Epithelial cell of esophagus (primary cell): ENCODE measurements at regions not wholly inside any gene's neighbourhood (a gene's known extent, or its start where the extent isn't known, plus 50 kb on each side); places are given as distances from the start of the nearest gene placed in this dataset.
"Not testable (repeated sequence)": the region's sequence is repeated elsewhere in the genome, so short reads cannot be mapped to it uniquely, and the experiment has no call there.

ENCODE experiments used
- DNase-seq: peaks from one replicate; pipeline ENCODE4 v3.0.0; 2010; ENCODE audit warnings: low read depth
- H3K4me3 ChIP-seq: 2 replicates; pipeline ENCODE4 v1.5.1; 2011; ENCODE audit warnings: mild to moderate bottlenecking, low read length, control low read depth
- TF ChIP-seq, protein P1 (sequence below): IDR thresholded peaks from 2 replicates; pipeline ENCODE4 v1.5.1; 2011; ENCODE audit warnings: low read depth, mild to moderate bottlenecking, low read length, control low read depth, inconsistent platforms; ENCODE audit not compliant: insufficient read depth; ENCODE audit errors: missing control alignments

DNA sequence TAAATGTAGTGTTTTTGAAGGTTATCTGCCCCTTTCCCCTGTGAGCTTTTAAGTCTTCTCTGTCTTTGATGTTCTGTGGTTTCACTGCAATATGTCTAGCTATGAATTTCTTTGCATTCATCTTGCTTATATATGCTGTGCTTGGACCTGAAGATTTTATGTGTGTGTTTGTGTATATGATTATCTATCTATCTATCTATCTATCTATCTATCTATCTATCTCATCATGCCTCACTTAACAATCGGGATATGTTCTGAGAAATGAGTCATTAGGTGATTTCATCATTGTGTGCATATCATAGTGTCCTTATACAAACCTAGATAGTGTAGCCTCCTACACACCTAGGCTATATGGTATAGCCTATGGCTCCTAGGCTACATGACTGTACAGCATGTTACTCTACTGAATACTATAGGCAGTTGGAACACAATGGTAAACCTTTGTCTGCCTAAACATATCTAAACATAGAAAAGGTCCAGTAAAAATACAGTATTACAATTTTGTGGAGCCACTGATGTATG lies 173.9 kb downstream of the NPIPA7 start:
- DNase-seq, H3K4me3 ChIP-seq: not testable (repeated sequence)

DNA sequence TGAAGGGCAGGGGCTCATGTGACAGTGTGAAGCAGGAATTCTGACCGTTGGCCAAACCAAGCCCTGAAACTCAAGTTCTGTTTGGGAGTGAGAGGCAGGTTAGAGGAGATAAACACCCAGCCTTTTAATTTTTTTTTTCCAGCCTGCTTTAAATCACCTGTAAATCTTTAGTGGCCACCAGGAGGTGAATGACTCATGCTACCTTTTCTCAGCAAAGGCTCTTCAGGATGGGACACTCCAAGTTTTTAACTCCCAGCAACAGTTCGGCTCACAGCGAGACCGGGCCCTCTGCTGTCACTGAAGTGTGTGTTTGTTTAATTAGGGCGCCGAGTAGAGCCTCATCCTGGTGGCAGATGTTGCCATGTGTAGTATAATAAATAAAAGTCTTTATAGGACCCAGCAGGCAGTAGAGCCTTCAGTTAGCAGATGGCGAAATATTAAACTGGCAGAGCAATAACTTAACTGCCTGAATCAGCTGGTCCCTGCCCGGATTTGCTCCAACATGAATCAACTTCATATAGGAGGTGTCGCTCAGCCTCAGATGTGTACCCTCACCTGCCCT lies 180.3 kb downstream of the NPIPA7 start:
- H3K4me3 ChIP-seq, DNase-seq: not testable (repeated sequence)

DNA sequence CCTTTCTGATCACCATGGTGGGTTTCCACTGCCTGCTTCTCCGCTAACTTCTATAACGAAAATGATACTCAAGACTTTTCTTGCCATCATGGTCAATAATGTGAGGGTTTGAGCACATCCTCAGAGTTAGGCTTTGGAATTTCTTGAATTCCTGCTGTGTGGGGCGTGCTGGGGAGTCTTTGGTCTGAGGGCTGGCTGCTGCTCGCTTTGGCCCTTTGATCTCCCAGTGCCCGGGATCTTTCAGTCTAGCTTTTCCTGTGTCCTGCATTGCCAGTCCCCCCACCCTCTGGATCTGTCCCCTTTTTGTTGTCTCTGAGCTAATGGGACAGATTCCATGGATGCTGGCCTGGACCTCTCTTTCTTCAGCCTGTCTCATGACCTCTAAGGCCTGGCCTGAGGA lies 182.6 kb downstream of the NPIPA7 start:
- DNase-seq, H3K4me3 ChIP-seq: not testable (repeated sequence)

DNA sequence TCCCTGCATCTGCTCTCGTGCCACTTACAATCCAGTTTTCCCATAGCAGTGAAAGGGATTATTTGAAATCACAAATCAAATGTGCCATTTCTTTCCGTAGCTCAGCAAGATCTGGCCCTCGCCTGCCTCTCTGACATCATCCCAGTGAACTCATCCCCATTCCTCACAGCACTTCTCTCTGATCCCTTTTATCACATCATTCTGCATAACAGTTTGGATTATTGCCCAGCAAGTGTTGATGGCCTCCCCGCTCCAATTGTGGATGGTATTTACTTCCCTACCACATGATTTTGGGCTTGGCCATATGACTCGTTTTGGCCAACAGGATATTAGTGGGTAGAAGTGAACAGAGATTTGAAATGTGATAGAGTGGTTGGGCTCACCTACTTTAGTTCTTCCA lies 185.0 kb downstream of the NPIPA7 start:
- DNase-seq, H3K4me3 ChIP-seq: not testable (repeated sequence)

DNA sequence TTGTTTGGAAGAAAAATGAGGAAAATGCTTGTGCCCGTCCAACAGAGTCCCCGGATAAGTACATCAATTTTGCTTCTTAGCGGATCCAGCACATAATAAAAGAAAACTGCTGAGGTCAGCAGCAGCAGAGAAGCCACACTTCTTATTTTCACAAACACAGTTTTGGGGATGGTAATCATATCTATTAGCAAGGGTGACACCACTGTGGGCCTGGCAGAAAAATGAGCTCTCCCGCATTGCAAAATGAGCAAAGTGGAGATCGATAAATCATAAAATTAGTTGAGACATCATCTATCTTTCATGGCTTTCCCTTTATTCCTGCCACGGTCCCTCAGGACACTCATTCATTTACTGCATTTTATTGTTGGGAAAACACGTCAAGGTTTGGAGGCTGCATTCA lies 186.4 kb downstream of the NPIPA7 start:
- not testable (repeated sequence) for DNase-seq, H3K4me3 ChIP-seq

DNA sequence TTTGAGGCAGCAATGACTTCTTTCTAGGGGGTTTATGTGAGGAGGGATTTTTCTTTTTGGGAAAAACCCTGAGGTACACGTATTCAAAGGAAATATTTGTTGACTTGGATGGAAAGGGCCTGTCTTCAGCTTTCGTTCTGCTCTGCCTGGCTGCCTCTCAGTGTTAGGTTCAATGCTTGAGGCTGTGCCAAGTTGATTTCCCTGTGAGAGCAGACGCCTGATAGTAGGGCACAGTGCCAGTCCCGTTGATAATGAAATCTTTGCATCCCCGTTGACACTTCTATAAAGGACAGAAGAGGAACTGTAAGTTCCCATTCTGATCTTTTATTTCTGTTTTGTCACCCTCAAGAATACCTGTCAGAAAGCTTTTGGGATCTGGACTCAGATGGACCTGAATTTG lies 191.1 kb downstream of the NPIPA7 start:
- not testable (repeated sequence) for DNase-seq

DNA sequence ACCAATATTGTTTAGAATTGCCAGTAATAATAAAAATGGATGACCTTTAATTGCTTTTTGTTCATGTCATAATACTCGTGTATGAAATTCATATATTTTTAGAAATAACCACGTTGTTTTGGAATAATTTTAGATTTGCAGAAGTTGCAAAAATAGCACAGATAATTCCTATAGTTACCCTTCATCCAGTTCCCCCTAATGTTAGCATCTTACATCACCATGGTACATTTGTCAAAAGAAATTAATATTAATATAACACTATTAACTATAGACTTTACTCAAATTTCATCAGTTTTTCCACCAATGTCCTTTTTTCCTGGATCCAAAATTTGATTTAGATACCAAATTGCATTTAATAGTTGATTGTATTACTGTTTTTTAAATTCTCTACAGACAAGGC lies 191.9 kb downstream of the NPIPA7 start:
- DNase-seq, H3K4me3 ChIP-seq: not testable (repeated sequence)

More for the DNA sequence above, 191.1 kb downstream of the NPIPA7 start:
- H3K4me3 ChIP-seq: not testable (repeated sequence)

DNA sequence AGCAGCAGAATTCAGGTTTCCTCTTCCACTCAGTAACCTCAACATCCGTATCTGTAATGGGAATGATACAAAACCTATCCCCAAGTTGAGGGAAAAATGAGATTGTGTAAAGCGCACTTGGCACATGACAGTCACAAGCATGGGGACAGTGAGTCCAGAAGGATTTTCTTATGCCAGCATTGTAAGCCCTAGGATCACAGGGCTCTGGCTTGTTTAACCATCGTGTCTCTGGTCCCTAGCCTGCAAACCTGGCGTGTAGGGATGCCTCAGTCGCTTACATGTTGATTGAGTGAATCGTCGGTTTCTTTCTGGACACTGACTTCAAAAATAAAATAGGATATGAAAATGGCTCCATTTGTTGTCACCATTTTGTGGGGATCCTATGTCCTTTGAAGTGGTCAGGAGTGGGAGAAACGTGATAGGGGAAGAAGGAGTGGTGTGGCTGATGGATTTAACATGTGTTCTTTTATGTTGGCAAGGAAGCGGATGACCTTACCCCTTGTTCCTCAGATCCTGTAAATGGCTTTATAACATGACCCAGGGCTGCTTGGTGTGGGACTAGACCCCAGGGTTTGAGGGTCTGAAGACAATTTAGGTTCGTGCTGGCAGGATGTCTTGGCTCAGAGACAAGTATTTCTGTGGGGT lies 193.3 kb downstream of the NPIPA7 start:
- DNase-seq, H3K4me3 ChIP-seq: not testable (repeated sequence)

DNA sequence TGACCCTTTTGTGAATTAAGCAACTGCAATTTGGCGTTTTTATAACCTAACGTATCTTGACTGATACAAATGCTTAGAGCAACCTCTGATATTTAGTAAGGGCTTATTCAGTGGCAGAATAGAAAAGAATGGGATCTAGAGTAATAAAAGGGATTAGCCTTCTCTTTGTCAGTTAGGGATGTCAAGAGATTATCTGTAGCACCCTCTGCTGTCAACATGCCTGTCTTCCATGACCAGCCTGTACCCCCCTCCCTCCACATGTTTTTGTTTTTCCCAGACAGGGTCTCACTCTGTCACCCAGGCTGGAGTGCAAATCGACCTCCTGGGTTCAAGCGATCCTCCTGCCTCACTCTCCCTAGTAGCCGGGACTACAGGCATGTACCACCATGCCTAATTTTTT lies 198.1 kb downstream of the NPIPA7 start:
- not testable (repeated sequence) for DNase-seq, H3K4me3 ChIP-seq

DNA sequence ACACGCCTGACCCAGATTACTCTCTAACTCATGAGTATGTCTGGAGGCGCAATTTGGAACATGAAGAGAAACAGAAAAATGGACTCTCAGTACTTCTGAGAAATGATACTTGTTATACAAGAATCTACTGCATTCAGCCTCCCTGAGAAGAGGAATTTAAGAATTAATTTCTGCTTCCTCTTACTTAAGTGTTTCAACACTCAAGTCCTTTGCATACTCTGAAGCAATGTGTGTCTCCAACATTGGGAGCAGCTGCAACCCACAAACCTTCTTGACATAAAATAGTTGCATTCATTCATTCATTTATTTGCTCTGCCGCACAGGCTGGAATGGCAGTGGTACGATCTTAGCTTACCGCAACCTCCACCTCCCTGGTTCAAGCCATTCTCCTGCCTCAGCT lies 199.8 kb downstream of the NPIPA7 start:
- DNase-seq: no peak
- TF ChIP-seq, protein P1, sequence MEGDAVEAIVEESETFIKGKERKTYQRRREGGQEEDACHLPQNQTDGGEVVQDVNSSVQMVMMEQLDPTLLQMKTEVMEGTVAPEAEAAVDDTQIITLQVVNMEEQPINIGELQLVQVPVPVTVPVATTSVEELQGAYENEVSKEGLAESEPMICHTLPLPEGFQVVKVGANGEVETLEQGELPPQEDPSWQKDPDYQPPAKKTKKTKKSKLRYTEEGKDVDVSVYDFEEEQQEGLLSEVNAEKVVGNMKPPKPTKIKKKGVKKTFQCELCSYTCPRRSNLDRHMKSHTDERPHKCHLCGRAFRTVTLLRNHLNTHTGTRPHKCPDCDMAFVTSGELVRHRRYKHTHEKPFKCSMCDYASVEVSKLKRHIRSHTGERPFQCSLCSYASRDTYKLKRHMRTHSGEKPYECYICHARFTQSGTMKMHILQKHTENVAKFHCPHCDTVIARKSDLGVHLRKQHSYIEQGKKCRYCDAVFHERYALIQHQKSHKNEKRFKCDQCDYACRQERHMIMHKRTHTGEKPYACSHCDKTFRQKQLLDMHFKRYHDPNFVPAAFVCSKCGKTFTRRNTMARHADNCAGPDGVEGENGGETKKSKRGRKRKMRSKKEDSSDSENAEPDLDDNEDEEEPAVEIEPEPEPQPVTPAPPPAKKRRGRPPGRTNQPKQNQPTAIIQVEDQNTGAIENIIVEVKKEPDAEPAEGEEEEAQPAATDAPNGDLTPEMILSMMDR: no peak
- no peak overlapping the region for H3K4me3 ChIP-seq

DNA sequence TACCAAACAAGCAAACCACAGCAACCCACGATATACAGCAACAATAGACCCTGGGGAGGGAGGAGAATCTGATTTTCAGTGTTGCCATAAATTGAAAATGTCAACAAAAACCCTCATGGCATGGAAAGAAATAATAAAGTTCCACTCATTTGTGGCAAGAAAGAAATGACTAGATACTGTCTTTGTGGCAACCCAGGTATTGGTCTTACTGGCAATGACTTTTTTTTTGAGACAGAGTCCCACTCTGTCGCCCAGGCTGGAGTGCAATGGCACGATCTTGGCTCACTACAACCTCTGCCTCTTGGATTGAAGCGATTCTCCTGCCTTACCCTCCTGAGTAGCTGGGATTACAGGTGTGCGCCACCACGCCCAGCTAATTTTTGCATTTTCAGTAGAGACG lies 204.0 kb downstream of the NPIPA7 start:
- not testable (repeated sequence) for DNase-seq, H3K4me3 ChIP-seq

DNA sequence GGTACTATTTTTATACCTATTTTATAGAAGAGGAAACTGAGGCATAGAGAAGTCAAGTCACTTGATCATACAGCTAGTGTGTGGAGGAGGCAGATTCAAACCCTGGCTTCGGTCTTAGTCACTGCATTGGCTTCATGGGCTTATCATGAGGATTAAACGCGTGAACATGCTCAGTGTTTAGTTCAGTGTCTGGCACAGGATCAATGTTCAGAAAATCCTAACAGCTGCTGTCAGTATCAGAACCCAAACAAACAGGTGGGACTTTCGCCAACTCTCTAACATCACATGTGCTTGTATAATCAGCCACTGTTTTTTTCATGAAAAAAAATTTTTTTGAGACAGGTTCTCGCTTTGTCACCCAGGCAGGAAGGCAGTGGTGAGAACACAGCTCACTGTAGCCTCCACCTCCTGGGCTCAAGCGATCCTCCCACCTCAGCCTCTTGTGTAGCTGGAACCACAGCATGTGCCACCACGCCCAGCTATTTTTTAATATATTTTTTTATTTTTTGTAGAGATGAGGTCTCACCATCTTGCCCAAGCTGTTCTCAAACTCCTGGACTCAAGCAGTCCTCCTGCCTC lies 207.2 kb downstream of the NPIPA7 start:
- DNase-seq, H3K4me3 ChIP-seq: not testable (repeated sequence)

DNA sequence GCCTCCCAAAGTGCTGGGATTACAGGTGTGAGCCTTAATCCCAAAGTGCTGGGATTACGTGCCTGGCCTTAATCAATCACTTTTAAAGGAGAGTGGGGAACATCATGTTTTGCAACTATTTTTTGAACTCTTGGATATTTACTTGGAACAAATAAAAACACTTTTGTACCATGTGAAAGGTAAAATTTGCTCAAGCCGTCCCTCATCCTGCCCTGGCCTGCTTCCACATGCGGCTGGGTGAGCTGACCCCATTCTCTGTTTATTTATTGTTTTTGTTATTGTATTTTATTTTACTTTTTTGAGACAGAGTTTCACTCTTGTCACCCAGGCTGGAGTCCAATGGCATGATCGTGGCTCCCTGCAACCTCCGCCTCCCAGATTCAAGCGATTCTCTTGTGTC lies 208.0 kb downstream of the NPIPA7 start:
- DNase-seq, H3K4me3 ChIP-seq: not testable (repeated sequence)

DNA sequence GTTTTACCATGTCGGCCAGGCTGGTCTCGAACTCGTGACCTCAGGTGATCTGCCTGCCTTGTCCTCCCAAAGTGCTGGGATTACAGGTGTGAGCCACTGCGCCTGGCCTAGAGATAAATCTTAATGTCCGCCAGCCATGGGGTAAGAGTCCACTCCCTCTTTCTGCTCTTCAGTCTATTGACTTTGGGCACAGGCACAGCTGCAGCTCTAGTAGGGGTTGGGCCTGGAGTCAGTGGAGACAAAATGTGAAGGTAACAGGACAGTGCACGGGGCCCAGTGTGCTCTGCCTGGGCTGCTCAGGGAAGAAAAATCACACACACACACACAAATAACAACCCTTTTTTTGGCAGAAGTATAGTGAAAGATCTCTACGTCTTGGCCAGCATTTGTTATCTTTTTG lies 209.5 kb downstream of the NPIPA7 start:
- DNase-seq, H3K4me3 ChIP-seq: not testable (repeated sequence)

DNA sequence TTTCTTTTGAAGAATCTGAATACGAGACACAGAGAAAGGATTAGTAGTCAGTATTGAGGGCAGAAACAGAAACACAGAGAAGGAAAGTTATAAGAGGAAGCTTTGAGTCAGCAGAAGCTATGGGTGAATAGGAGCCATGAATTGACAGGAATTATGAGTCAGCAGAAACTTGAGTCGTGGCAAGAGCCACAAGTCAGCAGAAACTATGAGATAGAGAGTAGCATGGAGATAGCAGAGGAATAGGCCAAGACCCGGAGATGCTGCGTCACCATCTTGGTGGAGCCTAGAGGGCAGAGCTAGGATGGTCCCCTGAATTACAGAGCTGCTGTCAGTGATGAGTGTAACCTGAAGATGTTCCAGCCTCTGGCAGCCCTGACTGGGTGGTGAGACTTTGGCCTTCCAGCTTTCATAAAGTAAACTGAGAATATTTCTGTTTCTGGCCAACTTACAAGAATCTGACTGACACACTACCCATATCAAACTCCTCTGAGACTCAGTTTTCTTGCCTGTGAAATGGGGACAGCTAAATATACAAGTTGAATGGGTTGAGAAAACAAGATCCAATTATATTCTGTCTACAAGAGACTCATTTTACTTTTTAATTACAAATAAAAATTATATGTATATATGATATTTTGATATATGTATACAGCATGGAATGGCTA lies 211.8 kb downstream of the NPIPA7 start:
- not testable (repeated sequence) for DNase-seq

More for the DNA sequence above, 211.8 kb downstream of the NPIPA7 start:
- not testable (repeated sequence) for H3K4me3 ChIP-seq
